ENCODE measurements at regions not wholly inside any gene's neighbourhood (a gene's known extent, or its start where the extent isn't known, plus 50 kb on each side); places are given as distances from the start of the nearest gene placed in this dataset.

DNA sequence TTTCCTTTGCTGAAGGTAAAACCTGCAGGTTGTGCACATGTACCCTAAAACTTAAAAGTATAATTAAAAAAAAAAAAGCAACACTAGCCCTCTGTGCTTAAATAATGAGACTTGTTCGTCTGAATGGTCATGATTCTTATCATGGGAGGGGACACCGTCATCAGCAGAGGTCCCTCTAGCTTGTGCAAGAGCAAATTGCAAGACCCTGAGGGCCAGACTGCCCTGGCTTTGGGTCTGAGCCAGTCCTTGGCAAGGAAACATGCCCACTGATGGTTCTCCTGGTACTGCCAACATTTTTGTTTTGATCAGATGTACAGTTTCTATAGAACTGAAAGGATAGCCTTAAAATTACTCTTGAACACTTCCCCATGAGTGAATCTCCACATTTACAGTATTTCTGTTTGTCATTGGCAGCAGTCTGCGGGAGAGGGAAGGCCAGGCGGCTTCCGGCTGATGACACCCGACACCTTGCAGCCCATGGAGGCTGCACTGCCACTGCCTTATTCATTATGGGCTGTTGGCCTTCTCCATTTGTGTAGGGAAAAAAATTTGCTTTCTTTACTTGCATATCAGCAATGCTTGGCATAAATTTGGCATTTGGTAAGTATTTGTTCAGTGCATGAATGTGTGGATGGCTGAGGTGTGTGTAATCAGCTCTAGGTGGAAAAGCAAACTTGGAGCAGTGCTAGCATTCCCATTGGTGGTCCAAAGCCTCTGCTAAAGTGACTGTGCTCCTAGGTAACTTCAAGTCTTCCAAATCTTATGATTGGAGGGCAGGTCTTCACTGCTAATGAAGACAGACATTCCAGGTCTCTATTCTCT is 161.6 kb upstream of the ALKAL2 start:
- no peaks in the 10 kb centered on the region for H3K36me3 Mint-ChIP-seq
- H3K9me3 Mint-ChIP-seq: no peaks in the 10 kb centered on the region
- ATAC-seq (replicated peaks) (no peak), DNase-seq (no peak)
- no peaks in the 10 kb centered on the region for H3K27me3 Mint-ChIP-seq
- H3K4me1 Mint-ChIP-seq: peaks cover 37 to 56% of the 10 kb centered on the region in 2 donors
- no peak overlapping the region for H3K27ac Mint-ChIP-seq
- no peak overlapping the region for H3K4me3 Mint-ChIP-seq

DNA sequence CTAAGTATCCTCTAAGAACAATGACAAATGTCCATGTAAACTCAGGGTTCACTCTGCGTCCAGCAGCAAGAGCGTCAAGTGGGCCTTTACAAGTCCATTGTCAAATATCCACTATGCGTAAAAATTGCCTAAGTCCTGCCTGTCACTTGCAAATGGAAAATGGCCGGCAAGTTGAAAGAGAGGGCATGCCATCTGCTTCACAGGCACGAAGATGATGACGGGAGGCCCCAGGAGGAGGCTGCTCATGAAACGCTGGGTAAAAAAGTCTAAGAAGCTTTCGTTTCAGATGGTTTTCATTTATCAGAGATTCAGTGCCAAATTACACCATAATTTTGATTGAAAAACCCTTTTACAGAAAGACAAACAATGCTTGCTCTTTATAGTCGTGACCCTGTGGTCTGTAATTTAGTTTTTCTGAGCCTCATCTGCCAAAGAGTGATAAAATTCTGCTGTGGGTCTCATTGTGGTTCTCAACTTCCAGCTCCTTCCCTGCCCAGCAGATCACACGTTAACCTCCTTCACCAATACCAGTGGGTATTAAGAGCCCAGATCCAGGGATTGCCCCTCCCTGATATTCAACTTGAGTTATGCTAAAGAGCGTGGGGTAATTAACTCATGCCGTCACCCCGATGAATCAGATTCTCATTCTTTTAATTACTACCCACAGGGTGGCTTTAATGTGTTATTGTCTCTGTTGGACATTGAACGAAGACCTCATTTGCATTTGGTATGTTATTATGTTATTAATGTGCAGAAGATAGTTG is 160.2 kb upstream of the ALKAL2 start:
- Mint-ChIP-seq H3K4me3 (no peak overlapping the region), H3K4me1 (peaks cover 32 to 56% of the 10 kb centered on the region in 2 donors), H3K27ac (no peak overlapping the region), H3K27me3 (no peaks in the 10 kb centered on the region), H3K9me3 (no peaks in the 10 kb centered on the region), H3K36me3 (no peaks in the 10 kb centered on the region)
- ATAC-seq (replicated peaks) (no peak), DNase-seq (no peak)

DNA sequence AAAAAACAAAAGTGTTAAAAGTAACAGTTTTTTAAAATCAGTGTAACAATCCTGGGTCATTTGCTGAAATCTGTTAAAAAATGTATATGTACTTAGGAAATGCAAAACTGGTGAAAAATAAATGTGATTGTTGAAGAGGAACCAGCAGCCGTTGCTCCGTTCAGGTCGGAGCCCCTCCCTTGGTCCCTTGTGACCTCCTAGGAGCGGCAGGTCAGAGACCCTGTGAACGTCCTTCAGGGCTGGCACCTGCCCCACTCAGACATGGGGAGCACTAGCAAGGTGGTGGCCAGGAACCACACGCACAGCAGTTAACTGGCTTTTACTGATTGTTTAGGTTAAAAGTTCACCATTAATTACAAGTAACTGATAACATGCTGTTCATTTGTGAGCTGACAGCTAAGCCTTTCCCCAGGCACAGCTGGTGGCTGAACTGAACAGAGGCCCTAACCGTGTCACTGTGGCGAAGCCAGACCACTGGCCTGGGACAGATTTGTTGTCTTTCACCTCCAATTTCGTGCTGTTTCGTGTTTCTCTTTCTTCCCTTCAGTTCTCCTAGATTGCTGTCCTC is 159.2 kb upstream of the ALKAL2 start:
- Mint-ChIP-seq H3K4me3 (peak overlapping the region in 1 of 2 donors; percentile 41), H3K27ac (peak overlapping the region; percentile 14)
- ATAC-seq (replicated peaks): peak; percentile 41 to 52

GRCh38 chr2:446303-446874 is 158.5 kb upstream of the ALKAL2 start:
- Mint-ChIP-seq H3K4me1 (peaks cover 33 to 60% of the 10 kb centered on the region in 2 donors), H3K27ac (no peak overlapping the region), H3K27me3 (no peaks in the 10 kb centered on the region), H3K36me3 (no peaks in the 10 kb centered on the region), H3K4me3 (no peak overlapping the region), H3K9me3 (no peaks in the 10 kb centered on the region)
- DNase-seq: no peak
- ATAC-seq (replicated peaks): no peak

More for the DNA sequence above, 159.2 kb upstream of the ALKAL2 start:
- no peaks in the 10 kb centered on the region for H3K9me3 Mint-ChIP-seq
- H3K4me1 Mint-ChIP-seq: peaks cover 29 to 54% of the 10 kb centered on the region in 2 donors
- no peaks in the 10 kb centered on the region for H3K27me3 Mint-ChIP-seq
- no peaks in the 10 kb centered on the region for H3K36me3 Mint-ChIP-seq
- DNase-seq: no peak

- DNase-seq: no peak
- H3K4me1 Mint-ChIP-seq: peaks cover 35 to 65% of the 10 kb centered on the region in 2 donors
Observed at GRCh38 chr2:445896-446295, 158.0 kb upstream of the ALKAL2 start.

DNA sequence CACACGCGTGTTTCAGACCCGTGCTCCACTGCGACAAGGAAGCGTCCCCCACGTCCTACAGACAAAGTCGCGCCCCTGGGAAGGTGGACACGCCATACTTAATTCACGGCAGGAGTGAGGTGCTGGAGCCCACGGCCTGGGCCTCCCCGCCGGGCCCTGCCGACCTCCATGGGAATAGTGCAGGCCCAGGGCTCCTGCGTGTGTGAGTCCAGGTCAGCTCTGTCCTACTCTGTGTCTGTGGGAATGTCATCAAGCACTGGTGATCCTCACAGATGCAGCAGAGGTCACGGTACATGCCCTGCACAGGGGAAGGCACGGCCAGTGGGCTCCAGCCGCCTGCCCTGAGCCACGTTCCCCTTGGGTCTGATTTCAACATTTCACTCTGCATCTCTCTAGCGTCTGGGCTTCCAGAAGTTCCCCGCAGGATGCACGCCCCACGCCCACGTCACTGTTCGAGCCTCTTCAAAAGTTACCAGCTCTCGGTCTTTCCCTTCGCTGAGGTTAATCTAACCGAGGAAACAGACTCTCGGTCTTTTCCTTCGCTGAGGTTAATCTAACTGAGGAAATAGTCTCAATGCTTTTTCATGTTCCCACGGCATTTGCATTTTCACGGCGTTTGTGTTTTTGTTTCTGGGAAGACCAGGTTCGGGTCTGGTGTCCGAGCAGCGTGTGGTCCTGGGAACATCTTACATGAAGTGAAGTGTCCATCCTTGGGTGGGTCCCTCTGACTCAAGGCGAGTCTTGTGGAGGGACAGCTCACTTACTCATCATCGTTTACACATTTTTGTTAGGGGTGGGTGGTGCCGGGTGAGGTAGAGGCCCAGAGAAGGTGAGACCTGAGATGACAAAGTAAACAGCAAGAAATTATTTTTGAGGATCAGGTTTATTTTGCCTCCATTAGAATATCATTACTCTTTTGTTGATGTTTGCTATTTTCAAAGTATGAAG is 157.3 kb upstream of the ALKAL2 start:
- Mint-ChIP-seq H3K9me3 (no peaks in the 10 kb centered on the region), H3K4me3 (peak overlapping the region in 1 of 2 donors; percentile 43), H3K36me3 (no peaks in the 10 kb centered on the region), H3K27me3 (no peaks in the 10 kb centered on the region), H3K4me1 (peaks cover 38 to 71% of the 10 kb centered on the region in 2 donors), H3K27ac (no peak overlapping the region)
- no peak for DNase-seq
- peak; percentile 30 to 60 for ATAC-seq (replicated peaks)

More at GRCh38 chr2:445896-446295, 158.0 kb upstream of the ALKAL2 start:
- Mint-ChIP-seq H3K27me3 (no peaks in the 10 kb centered on the region), H3K36me3 (no peaks in the 10 kb centered on the region), H3K9me3 (no peaks in the 10 kb centered on the region), H3K27ac (no peak overlapping the region), H3K4me3 (no peak overlapping the region)
- ATAC-seq (replicated peaks): no peak

GRCh38 chr2:443741-444140 is 155.8 kb upstream of the ALKAL2 start:
- Mint-ChIP-seq H3K36me3 (no peaks in the 10 kb centered on the region), H3K27ac (no peak overlapping the region), H3K9me3 (no peaks in the 10 kb centered on the region), H3K4me1 (peaks cover 41 to 74% of the 10 kb centered on the region in 2 donors), H3K27me3 (no peaks in the 10 kb centered on the region), H3K4me3 (no peak overlapping the region)
- DNase-seq: no peak
- ATAC-seq (replicated peaks): no peak

GRCh38 chr2:443216-443615 is 155.3 kb upstream of the ALKAL2 start:
- Mint-ChIP-seq H3K4me3 (no peak overlapping the region), H3K36me3 (no peaks in the 10 kb centered on the region), H3K4me1 (peaks cover 45 to 78% of the 10 kb centered on the region in 2 donors), H3K27ac (peak overlapping the region; percentile 65), H3K27me3 (no peaks in the 10 kb centered on the region), H3K9me3 (no peaks in the 10 kb centered on the region)
- DNase-seq: no peak
- ATAC-seq (replicated peaks): no peak

- Mint-ChIP-seq H3K27me3 (no peaks in the 10 kb centered on the region), H3K4me3 (peak overlapping the region; percentile 14 to 17), H3K9me3 (no peaks in the 10 kb centered on the region), H3K27ac (peak overlapping the region; percentile 9), H3K36me3 (no peaks in the 10 kb centered on the region), H3K4me1 (peaks cover 42 to 72% of the 10 kb centered on the region in 2 donors)
- DNase-seq (no peak), ATAC-seq (replicated peaks) (peak; percentile 61 to 65)
Observed at GRCh38 chr2:441258-442022, 153.5 kb upstream of the ALKAL2 start.

DNA sequence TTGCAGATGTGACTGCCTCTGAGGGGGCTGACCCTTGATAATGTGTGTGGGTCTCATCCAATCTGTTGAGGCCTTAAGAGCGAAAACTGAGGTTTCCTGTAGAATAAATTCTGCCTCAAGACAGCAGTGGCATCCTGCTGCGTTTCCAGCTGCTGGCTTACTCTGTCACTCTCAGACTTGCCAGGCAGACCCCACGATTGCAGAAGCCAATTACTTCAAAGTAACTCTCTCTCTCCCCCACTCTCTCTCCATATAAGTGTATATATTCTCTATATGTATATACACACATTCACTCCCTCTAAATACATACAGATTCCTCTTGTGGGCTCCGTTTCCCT is 152.5 kb upstream of the ALKAL2 start:
- Mint-ChIP-seq H3K9me3 (no peaks in the 10 kb centered on the region), H3K4me1 (peaks cover 37 to 62% of the 10 kb centered on the region in 2 donors), H3K27me3 (no peaks in the 10 kb centered on the region), H3K36me3 (no peaks in the 10 kb centered on the region), H3K27ac (peak overlapping the region; percentile 52), H3K4me3 (no peak overlapping the region)
- ATAC-seq (replicated peaks) (no peak), DNase-seq (no peak)

DNA sequence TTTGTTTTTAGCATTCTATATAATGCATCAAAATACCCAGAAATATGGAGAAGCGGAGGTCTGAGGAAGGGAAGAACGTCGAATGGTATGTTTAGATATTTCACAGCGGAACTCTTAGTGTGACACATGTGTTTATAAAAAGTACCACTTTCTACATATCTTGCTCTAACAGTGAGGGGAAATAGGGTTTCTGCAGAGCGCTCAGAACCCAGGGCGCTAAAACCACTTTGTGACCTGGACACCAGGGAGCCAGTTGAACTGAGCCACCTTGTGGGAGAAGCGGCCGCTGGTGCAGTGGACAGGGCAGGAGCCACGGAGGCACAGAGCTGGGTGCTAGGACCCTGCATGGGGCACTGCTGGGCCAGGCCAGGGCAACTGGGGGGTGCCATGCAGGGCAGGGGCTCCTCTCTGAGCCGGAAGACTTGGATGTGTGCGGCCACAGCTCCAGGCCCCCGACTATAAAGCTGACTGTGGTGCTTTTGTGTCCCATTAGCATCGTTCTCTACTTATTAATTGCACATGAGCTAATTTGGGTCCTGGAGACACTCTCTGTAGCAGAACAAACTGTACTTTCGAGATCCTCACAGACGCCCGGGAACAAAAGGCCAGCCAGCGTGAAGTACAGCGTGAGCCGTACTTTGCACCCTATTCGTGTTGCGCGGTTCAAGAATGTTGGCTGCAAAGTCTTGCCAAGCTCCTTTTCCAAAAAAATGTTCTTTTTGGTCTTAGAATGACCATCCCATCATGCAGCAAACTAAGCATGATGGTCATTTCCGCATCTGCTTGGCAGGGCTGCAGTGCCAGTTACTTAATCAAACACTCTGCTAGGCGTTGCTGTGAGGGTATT is 151.9 kb upstream of the ALKAL2 start:
- Mint-ChIP-seq H3K27me3 (no peaks in the 10 kb centered on the region), H3K36me3 (no peaks in the 10 kb centered on the region), H3K4me1 (peaks cover 34 to 61% of the 10 kb centered on the region in 2 donors), H3K27ac (no peak overlapping the region), H3K9me3 (no peaks in the 10 kb centered on the region), H3K4me3 (no peak overlapping the region)
- ATAC-seq (replicated peaks) (no peak), DNase-seq (no peak)

DNA sequence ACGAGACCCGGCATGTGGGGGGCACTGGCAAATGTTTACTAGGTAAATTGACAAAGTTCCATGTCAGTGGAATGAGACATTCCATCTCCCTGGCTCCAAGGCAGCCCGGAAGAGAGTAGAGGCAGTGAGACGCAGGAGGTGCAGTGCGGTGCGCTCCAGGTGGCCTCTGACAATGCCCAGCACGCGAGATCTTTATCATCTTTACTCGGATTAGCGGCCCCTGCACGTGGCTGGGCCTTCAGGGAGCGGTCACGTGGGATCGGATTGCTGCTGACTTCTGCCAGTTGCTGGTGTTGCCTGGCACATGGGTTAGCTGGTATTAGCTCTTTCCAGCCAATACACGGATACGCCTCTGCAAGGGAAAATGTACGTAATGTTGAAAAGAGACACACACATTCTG is 151.2 kb upstream of the ALKAL2 start:
- H3K9me3 Mint-ChIP-seq: no peaks in the 10 kb centered on the region
- no peak for ATAC-seq (replicated peaks)
- H3K36me3 Mint-ChIP-seq: no peaks in the 10 kb centered on the region
- H3K4me1 Mint-ChIP-seq: peaks cover 34 to 58% of the 10 kb centered on the region in 2 donors
- H3K4me3 Mint-ChIP-seq: no peak overlapping the region
- H3K27me3 Mint-ChIP-seq: no peaks in the 10 kb centered on the region
- no peak for DNase-seq
- peak overlapping the region; percentile 32 for H3K27ac Mint-ChIP-seq
